ENCODE measurements at regions not wholly inside any gene's neighbourhood (a gene's known extent, or its start where the extent isn't known, plus 50 kb on each side); places are given as distances from the start of the nearest gene placed in this dataset.

DNA sequence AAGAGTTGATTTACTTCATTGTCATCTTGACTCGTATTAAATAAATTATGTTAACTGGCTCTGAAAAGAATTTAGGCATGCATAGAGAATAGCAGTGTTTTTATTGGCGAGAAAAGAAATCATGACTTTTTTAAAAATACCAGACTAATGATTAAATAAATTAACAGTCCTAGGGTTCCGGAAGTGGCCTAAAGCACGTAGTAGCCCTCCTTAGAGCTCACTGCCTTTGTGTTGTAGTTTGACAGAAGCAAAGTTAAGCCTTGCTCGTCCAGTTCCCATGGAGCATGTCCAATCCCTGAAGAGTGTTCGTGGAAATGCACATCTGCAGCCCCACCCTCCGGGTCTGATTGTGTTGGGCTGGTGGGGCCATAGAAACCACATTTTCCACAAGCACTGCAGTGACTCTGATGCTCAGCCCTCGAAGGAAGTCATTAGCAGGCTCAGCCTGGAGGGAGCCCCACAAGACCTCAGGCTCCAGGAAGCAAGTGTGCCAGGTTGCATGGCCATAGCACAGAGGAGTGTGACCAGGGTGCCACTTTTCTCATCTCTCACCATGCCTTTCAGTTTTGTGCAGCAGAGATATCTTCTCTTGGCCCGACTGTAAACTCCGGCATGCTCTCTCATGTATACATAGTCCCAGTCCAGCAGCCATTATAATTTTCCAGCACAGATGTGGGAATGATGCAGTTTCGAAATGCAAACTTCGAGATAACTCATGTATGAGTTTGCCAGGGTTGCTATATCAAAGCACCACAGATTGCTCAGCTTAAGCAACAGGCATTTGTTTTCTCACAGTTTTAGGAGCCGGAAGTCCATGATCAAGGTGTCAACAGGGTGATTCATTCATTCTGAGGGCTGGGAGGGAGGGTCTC lies 188.6 kb upstream of the SH3BP4 start:
- no peak for DNase-seq

DNA sequence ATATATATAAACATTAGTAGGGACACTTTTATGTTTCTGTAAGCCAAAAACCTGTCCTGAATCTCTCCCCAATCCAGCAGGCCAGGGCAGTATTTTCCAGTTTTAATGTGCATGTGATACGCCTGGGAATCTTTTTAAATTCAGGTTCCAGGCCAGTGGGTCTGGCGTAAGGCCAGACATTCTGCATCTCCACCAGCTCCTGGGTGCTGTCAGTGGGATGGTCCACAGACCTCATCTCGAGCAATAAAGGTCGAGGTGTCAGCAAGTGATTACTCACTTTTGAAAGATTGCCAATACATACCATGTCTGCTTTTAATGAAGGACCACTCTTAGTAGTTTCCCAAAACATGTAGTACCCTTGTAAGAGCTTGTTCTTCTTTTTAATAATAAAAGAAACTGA lies 189.9 kb upstream of the SH3BP4 start:
- DNase-seq: no peak

DNA sequence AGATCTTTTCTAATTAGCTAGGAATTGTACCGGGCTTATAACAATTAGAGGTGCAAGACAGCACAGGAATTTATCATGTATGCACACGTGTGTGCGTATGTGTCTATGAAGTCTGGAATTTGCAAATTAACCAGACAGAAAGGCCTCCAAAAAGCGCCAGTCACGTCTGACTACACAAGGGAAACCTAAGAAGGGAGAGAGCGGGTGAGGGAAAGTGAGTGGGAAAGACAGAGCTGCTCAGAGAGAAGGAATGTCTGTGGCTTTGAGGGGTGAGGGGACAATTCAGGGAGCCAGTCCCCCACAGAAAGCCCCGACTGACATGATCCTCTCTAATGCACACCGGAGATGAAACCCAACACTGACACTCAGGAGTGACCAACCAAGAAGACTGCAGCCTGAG lies 197.7 kb upstream of the SH3BP4 start:
- no peak for DNase-seq

DNA sequence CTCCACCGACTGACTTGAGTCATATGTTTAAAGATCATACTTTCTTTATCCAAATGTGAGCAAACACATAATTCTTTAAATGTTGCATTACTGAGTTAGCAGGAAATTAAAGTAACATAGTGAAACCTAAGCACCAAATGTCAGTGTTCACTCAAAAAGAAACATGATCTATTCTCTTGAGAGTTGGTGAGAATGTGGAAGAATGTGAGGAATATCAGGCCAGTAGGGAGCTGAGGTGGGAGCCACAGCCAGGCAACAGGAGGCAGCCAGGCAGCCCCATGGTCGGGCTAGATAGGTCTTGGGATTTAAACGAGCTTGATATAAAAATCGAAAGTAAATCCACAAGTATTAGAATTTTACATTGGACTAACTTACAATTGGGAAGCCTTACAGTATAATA lies 198.1 kb upstream of the SH3BP4 start:
- DNase-seq: no peak

DNA sequence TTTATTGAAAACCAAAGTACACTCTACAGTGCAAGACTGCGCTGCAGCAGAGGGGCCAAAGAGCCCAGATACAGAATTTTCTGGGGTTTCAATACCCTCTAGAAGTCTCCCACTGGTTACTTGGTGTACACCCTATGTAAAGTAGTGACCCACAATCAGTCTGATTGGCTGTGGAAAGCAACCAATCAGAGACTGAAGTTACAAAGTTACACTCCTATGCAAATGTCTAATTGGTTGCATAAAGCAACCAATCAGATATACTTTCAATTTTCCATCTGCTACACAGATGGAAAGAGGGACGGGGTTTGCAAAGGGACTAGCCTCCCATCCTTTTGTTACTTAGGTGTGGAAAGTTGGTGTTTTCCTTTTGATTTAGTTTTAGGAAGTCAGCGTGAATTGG lies 198.9 kb upstream of the SH3BP4 start:
- DNase-seq: no peak

DNA sequence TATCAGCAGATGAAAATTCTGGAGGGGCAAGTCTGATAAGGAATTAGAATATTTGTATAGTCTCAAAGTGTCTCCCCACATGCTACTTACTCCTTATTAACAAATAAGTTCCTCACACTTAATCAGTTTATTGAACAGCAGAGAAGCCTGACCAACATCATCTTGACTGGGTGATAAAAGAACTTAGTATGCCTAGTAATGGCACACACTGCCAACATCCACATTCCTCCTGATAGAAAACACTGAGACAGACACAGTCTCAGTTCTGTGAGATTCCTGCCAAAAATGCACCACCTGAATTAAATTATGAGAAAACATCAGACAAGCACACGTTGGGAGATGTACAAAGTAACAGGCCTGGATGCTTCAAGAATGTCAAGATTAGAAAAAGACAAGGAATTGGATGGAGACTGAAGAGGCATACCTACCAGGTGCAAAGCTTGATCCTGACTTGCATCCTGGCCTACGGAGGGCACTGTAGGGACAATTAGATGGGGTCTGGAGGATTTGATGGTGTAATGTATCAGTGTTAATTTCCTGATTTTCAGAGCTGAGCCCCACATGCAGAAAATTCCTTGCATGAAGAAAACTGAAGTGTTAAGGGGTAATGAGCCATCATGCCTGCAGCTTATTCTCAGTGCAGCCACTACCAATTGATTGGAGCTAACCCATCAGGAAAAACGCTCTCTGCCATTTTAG lies 200.4 kb upstream of the SH3BP4 start:
- no peak for DNase-seq

DNA sequence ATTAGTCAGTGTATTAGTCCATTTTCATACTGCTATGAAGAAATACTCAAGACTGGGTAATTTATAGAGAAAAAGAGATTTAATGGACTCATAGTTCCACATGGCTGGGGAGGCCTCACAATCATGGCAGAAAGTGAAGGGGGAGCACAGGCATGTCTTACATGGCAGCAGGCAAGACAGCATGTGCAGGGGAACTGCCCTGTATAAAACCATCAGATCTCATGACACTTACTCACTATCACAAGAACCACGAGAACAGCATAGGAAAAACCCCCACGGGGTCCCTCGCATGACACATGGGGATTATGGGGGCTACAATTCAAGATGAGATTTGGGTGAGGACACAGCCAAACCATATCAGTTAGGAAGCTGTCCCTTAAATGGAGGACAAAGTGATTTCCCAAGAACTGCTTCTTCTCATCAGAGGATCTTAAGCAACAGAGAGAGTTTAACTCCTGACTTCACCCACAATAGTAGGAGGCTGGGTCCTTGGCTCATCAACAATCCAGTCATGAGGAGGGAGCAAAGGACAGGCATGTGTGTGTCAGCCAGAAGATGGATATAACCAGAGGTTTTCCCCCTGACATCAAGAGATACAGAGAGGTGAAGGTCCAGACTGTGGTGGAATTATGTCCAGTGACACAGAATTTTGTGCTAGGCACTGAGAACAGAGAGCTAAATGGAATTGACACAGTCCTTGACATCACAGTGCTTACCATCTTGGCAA lies 203.8 kb upstream of the SH3BP4 start:
- DNase-seq: no peak

DNA sequence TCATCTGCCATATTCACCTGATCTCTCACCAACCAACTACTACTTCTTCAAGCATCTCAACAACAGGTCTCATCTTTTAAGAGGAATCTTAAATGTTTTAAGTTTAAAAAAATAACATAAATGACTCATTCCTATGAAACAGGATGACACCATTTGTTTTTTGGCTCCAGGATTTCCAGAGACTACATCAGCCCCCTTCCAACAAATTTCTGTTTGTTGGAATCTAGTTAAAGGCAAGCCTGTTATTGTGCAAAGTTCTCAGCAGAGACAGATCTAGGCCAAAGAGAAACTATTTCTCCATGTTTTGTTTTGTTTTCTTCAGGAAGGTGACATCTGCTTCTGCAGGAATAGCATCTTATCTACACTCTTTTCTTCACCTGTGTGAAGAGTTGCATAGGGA lies 204.8 kb upstream of the SH3BP4 start:
- no peak for DNase-seq

DNA sequence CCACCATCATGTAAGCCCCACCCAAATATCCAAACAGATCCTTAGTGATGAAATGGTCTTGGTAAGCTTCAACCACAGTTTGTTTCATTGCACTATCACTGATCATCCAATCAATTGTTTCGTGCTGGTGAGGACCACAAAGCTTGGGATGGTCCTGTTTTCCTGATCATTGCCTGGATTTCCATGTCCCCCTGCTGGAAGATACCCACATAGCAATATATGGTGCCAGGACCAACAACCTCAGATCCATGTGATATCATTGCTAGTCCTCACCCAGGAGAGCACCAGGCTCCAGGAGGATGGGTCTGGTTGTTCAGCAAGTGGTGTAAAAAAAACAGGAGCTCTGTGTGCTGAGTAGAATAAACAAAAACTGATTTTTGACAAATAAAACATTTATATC lies 206.5 kb upstream of the SH3BP4 start:
- DNase-seq: no peak

DNA sequence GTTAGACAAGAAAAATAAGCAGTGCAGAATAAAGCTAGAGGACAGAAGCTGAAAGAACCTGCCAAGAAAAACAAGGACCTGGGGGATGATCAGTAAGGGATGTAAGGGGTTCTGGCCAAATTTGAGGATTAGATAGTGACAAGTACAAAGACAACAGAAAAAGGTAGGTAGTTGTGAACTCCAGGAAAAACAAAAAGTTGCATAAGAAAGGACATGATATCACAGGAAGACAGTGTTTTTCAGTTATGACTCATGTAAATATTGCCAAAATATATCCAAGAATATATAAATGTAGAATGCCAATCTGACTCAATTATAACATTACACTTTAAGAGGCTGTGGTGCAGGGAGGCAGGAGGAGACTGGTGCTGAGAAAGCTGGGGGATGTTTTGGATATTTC lies 209.8 kb upstream of the SH3BP4 start:
- no peak for DNase-seq

DNA sequence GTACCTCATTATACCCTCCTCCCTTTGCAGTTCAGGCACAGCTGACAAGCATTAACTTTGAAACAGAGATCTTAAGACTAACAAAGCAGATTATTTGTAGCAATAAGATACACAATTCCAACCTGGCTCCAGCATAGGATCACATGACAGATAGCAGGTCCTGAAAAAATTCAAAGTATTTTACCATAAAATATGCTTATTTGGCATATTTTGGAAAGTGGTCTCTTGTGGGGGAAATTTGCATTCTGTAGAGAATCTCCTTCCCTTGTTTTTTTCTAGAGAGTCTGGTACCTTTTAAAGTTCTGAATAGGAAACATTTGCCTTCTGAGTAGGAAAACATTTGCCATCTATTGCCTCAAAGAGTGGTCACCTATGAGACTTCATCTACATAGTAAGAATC lies 212.8 kb upstream of the SH3BP4 start:
- DNase-seq: no peak

DNA sequence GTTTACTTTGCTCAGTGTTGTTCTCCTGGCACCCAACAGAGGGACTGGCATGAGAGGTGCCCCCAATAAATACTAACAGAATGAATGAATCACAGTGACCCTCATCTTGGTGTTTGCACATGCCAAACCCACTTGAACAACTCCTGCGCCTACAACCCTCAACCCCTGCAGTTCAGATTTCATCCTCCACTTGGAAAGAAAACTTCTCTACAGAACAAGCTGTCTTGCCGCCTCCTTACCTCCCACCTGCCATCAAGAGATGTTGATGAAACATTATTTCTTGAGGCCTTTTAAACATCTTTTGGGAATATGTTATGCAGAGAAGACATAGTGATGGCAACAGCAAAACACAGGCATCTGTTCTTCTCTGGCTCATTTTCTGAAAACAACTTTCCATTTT lies 216.0 kb upstream of the SH3BP4 start:
- no peak for DNase-seq

DNA sequence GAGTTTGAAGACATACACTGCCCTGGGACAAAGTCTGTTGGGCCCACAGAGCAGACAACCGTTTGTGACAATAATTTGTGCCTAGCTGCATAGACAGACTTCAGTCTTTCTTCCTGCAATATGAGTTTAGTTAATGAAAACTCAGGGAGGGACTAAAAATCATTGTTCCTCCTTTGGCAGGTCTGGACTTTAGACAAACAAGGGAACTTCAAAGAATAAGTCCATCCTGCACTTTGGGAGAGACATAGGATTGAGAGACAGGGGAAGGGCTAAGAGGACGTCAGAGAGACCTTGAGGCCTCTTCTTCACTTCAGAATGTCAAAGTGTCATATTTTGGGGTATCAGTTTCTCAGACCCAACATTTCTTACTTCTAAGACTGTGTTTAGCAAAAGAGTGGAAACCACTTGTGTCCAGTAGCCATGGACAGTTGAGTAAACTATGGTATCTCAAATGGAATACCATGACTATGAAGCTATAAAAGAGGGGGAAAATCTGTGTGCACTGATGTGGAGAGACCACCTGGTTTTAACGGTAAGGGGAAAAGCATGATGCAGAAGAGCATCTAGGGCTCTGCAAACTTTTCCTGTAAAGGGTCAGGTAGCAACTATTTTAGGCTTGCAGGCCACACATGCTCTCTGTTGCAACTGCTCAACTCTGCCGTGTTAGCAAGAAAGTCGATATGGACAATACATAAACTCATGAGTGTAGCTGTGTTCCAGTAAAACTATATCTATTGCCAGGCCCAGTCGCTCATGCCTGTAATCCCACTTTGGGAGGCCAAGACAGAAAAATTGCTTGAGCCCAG lies 217.8 kb upstream of the SH3BP4 start:
- no peak for DNase-seq

DNA sequence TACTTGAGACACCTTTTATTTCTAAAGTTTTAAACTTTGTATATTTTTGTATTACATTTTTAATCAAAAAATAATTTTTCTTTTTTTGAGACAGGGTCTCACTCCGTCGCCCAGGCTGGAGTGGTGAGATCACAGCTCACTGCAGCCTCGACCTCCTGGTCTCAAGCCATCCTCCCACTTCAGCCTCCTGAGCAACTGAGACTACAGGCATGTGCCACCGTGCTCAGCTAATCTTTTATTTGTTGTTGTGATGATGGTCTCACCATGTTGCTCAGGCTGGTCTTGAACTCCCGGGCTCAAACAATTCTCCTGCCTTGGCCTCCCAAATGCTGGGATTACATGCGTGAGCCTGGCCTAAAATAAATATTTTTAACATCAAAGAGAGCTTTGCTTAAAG lies 218.7 kb upstream of the SH3BP4 start:
- no peak for DNase-seq

DNA sequence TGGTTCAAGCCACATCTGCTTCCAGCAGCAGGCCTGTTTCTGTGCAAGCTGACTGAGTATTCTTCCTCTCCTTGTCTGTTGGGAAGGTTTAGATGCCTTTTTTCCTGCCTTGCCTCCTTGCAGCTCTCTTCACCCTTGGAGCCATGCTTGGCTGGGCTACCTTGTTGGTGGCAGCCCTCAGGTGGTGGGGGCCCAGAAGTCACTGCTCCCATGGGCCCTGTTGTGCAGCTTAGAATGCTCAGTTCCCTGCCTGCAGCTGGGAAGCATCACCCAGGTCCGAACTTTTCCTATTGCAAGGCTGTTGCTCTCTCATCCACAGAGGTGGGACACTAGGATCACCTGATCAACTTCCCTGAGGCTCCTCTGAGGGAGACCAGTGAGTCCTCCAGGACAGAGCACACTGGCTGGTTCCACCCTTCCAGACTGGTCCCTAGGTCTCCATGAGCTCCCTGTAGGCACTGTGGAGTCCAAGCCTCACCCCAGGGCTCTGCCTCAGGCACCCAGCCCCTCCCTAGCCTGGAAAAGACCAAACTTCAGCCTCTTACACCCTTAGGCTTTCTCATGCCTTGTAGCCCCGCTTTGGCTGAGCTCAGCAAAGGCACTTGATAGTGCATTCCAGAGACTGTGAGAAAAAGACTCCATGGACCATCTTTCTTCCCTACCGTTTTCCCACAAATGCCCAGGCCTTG lies 219.3 kb upstream of the SH3BP4 start:
- no peak for DNase-seq

DNA sequence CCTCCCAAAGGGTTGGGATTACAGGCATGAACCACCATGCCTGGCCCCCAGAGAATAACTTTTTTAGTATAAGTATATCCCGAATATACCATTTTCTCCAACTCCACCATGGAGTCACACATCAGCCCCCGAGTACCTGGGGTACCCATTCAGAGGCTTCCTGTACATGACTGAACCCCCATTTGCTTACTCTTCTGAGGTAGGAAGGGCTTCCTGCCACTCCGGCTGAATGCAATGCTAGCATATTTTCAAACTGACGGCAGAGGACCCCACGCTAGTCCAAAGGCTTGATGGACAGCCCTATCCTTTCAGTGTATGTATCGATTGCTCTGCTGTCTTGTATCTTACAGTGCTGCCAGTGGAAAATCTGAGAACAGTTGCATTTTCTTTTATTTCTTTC lies 220.6 kb upstream of the SH3BP4 start:
- DNase-seq: no peak

DNA sequence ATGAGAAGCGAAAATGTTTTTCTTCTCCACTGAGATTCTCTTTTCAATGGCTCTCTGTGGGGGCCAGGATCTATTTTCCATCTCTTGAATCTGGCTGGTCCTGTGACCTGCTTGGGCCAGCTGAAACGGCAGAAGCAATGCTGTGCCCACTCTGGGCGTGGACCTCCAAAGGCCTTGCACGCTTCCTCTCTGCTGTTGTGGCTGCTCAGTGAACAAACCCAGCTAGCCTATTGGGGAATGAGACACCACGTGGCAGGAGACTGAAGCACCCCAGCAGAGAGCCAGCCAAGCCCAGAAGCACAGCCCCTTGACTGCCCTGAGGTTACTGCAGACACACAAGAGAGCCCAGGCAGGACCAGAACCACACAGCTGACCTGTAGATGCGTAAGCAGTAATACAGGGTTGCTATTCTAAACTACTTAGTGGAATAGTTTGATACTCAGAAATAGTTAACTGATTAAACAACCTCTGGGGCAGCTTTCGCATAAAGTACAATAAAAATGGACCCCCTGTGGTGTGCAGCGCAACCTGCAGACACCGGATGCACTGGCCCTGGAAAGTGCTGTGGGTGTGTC lies 221.7 kb upstream of the SH3BP4 start:
- DNase-seq: no peak

DNA sequence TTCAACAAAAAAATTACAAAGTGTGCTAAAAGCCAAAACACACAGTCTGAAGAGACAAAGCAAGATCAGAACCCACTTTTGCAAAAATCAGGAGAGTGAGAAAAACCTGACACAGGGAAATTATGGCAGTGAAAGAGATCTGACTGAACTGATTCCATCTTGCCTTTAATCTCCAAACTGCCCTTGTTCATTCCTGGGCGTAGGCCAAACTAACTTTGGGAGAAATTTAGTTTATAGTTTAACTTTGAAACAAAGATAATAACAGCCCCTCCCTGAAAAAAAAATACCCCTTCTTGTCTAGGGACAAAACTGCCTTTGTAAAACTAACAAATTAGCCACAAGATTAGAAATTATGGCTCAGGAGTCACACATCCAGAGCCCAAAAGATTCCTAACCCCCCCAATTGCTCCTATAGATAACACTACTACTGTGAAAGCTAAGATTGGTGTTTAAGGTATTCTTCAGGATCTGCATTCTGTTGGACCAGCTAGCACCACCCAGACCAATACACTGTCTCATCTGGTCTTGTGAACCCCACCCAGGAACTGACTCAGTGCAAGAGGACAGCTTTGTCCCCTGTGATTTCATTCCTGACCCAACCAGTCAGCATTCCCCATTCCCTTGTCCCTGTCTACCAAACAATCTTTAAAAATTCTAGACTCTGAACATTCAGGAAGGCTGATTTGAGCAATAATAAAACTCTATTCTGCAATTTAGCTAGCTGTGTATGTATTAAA lies 226.1 kb upstream of the SH3BP4 start:
- DNase-seq: no peak

DNA sequence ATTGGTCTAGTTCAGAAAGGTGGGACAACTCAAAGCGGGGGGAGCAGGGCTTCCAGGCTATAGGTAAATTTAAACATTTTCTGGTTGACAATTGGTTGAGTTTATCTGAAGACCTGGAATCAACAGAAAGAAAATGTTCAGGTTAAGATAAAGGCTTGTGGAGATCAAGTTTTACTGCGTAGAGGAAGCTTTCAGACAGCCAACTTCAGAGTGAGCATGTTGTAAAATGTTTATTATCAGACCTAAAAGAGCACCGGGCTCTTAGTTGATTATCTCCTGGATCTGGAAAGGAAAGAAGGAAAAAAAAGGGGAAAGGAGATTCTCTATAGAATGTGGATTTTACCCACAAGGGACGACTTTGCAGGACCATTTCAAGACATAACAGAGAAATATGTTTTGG lies 227.0 kb upstream of the SH3BP4 start:
- no peak for DNase-seq

DNA sequence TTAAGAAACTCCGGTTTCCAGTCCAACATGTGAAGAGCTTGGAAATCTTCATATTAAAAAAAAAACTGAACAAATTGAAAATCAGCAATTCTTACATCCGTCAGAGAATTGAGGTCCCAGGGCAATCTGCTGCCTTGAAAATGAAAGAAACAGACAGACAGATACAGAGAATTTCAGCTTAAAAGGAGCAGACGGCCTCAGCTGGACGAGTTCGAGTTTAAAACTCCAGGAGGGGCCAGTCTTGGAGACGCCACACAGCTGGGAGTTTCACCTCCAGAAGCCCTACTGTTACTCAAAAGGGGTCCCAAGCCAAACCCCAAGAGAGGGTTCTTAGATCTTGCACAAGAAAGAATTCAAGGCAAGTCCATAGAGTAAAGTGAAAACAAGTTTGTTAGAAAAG lies 226.5 kb upstream of the ARL4C start:
- no peak for DNase-seq

DNA sequence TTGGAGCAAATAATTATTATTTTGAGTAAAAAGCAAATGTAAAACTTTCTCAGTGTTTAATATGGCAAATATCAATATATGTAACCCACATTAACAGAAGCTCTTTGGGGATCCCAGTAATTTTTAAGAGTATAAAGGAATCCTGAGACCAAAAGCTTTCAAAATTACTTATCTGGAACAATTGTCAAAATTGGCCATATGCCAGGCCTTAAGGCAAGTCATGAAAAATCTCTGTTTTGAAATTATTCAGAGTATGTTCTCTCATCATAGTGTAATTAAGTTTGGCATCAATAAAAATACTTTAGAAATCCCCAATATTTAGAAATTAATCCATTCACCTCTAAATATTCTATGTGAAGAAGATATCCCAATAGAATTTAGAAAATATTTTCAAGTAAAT lies 225.3 kb upstream of the ARL4C start:
- DNase-seq: no peak
